Esophagus muscularis mucosa (tissue), 3 donors: ENCODE measurements at regions not wholly inside any gene's neighbourhood (a gene's known extent, or its start where the extent isn't known, plus 50 kb on each side); places are given as distances from the start of the nearest gene placed in this dataset.

Source experiments
- POLR2A ChIP-seq: fragments of 450-650 bp; IDR thresholded peaks from one replicate; pipeline ENCODE4 v1.6.1; 2017; ENCODE audit warnings: antibody characterized with exemption, moderate library complexity, mild to moderate bottlenecking, low read depth
- TF ChIP-seq, protein P1 (sequence below), 3 experiments: fragments of 200-600 bp in 2 of 3; fragments of 450-650 bp in 1 of 3; sonication (generic) in 2 of 3; IDR thresholded peaks; one replicate each; pipeline ENCODE4 v1.5.1; 2017 to 2019; ENCODE audit warnings: antibody characterized with exemption in 3 of 3, mild to moderate bottlenecking in 2 of 3, moderate library complexity in 1 of 3

DNA sequence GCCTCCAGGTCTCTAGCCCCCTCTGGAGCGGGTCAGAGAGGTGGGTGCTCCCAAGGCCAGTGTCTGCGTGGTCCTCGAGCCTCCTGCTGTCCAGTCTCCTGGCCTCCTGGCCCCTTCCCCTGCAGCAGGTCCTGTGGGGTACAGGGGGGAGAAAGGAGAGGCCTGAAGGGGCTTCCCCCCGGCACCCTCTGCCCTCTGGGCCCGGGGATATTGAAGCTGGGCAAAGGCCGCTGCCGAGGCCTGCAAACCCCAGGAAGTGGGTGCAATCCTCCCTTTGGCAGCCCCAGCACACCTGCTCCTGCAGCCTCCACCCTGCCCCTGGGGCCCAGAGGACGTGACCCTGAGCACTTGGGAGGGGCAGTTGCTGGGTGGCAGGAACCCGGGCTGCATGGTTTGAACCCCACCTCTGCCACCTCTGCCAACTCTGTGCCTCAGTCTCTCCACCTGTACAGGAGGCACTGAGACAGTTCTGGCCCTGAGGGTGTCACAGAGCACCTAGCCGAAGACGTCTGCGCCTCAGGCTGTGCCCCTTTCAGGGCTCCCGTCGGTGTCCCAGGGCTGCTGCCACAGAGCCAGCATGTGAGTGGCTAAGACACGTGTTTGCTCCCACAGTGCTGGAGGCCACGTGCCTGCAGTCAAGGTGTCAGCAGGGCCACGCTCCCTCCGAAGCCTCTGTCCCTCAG lies 59.1 kb upstream of the INPP5A start:
- TF ChIP-seq, protein P1, sequence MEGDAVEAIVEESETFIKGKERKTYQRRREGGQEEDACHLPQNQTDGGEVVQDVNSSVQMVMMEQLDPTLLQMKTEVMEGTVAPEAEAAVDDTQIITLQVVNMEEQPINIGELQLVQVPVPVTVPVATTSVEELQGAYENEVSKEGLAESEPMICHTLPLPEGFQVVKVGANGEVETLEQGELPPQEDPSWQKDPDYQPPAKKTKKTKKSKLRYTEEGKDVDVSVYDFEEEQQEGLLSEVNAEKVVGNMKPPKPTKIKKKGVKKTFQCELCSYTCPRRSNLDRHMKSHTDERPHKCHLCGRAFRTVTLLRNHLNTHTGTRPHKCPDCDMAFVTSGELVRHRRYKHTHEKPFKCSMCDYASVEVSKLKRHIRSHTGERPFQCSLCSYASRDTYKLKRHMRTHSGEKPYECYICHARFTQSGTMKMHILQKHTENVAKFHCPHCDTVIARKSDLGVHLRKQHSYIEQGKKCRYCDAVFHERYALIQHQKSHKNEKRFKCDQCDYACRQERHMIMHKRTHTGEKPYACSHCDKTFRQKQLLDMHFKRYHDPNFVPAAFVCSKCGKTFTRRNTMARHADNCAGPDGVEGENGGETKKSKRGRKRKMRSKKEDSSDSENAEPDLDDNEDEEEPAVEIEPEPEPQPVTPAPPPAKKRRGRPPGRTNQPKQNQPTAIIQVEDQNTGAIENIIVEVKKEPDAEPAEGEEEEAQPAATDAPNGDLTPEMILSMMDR (IDR thresholded peaks at IDR 0.05) = no peak
- TF ChIP-seq POLR2A = no peak
